Chondrocyte (in vitro differentiated cells): ENCODE measurements at regions not wholly inside any gene's neighbourhood (a gene's known extent, or its start where the extent isn't known, plus 50 kb on each side); places are given as distances from the start of the nearest gene placed in this dataset.

ENCODE experiments used
- DNase-seq: peaks from one replicate; pipeline ENCODE4 v3.0.0; 2021; ENCODE audit warnings: mixed read lengths, low spot score
- H3K27ac Mint-ChIP-seq: one replicate; pipeline ENCODE4 v1.8.0; 2021; ENCODE audit warnings: mild to moderate bottlenecking, moderate library complexity, mixed read lengths; ENCODE audit not compliant: unreplicated experiment
- H3K27me3 Mint-ChIP-seq: 2 replicates; pipeline ENCODE4 v1.8.0; 2021; ENCODE audit warnings: low read depth, mixed read lengths
- H3K36me3 Mint-ChIP-seq: 2 replicates; pipeline ENCODE4 v1.8.0; 2021; ENCODE audit warnings: low read depth, mixed read lengths
- H3K4me1 Mint-ChIP-seq: 2 replicates; pipeline ENCODE4 v1.8.0; 2021; ENCODE audit warnings: low read depth, mild to moderate bottlenecking, mixed read lengths
- H3K4me3 Mint-ChIP-seq: one replicate; pipeline ENCODE4 v1.8.0; 2021; ENCODE audit warnings: mild to moderate bottlenecking, moderate library complexity, mixed read lengths; ENCODE audit not compliant: unreplicated experiment
- H3K9me3 Mint-ChIP-seq: 2 replicates; pipeline ENCODE4 v1.8.0; 2021; ENCODE audit warnings: low read depth, mixed read lengths
- CTCF ChIP-seq: fragments of 200-600 bp; sonication (generic); IDR thresholded peaks from 2 replicates; pipeline ENCODE4 v1.5.0; 2021; ENCODE audit warnings: antibody characterized with exemption, mild to moderate bottlenecking, moderate library complexity

GRCh38 chr5:124285071-124285470 is 461.4 kb downstream of the ZNF608 start:
- H3K36me3 Mint-ChIP-seq = no peaks in the 10 kb centered on the region
- H3K27me3 Mint-ChIP-seq = peaks cover 1% of the 10 kb centered on the region
- peaks cover 20% of the 10 kb centered on the region for H3K4me1 Mint-ChIP-seq
- no peak overlapping the region for H3K27ac Mint-ChIP-seq
- no peak for DNase-seq
- H3K4me3 Mint-ChIP-seq = no peak overlapping the region
- H3K9me3 Mint-ChIP-seq = no peaks in the 10 kb centered on the region
- TF ChIP-seq CTCF = no peak

GRCh38 chr5:124283031-124283430 is 463.4 kb downstream of the ZNF608 start:
- Mint-ChIP-seq H3K27ac (no peak overlapping the region), H3K4me1 (peaks cover 10% of the 10 kb centered on the region), H3K27me3 (peaks cover 1% of the 10 kb centered on the region), H3K36me3 (no peaks in the 10 kb centered on the region), H3K9me3 (no peaks in the 10 kb centered on the region), H3K4me3 (no peak overlapping the region)
- no peak for TF ChIP-seq CTCF
- DNase-seq = no peak

GRCh38 chr5:124280079-124280478 is 466.4 kb downstream of the ZNF608 start:
- H3K4me1 Mint-ChIP-seq = peaks cover 12% of the 10 kb centered on the region
- H3K27ac Mint-ChIP-seq = no peak overlapping the region
- DNase-seq = no peak
- no peak for TF ChIP-seq CTCF
- H3K27me3 Mint-ChIP-seq = peaks cover 1% of the 10 kb centered on the region
- no peaks in the 10 kb centered on the region for H3K9me3 Mint-ChIP-seq
- H3K4me3 Mint-ChIP-seq = no peak overlapping the region
- H3K36me3 Mint-ChIP-seq = no peaks in the 10 kb centered on the region

GRCh38 chr5:124279146-124279876 is 467.1 kb downstream of the ZNF608 start:
- Mint-ChIP-seq H3K27ac (no peak overlapping the region), H3K9me3 (no peaks in the 10 kb centered on the region), H3K27me3 (no peaks in the 10 kb centered on the region), H3K4me1 (peaks cover 13% of the 10 kb centered on the region), H3K36me3 (no peaks in the 10 kb centered on the region), H3K4me3 (no peak overlapping the region)
- TF ChIP-seq CTCF = no peak
- DNase-seq = no peak

- H3K36me3 Mint-ChIP-seq = no peaks in the 10 kb centered on the region
- no peak for DNase-seq
- TF ChIP-seq CTCF = no peak
- H3K9me3 Mint-ChIP-seq = no peaks in the 10 kb centered on the region
- no peaks in the 10 kb centered on the region for H3K27me3 Mint-ChIP-seq
- H3K27ac Mint-ChIP-seq = no peak overlapping the region
- H3K4me1 Mint-ChIP-seq = peaks cover 13% of the 10 kb centered on the region
- H3K4me3 Mint-ChIP-seq = no peak overlapping the region
Measured at GRCh38 chr5:124278636-124279035, 467.8 kb downstream of the ZNF608 start.
